ENCODE measurements at regions not wholly inside any gene's neighbourhood (a gene's known extent, or its start where the extent isn't known, plus 50 kb on each side); places are given as distances from the start of the nearest gene placed in this dataset.

DNA sequence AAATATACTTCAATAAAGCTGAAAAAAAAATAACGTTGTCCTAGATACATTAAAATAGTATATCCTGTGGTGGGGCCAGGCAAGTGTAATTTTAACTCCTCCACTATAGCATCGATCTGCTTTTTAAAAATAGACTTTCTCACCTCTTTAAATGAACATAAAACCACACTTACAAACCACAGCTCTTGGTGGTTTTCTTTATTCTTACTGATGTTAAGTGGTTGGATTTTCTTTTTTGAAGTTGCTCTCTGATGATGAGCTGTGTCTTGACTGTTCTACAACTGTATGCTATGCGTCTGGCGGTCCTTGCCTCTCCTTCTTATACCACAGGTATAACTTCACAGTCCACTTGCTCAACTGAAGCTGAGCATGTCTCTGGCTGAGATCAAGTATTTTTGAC lies 721.5 kb upstream of the KLHL1 start:
- Histone ChIP-seq H3K4me1 (no peaks in the 10 kb centered on the region), H3K27me3 (ENCODE audit: low read depth) (no peaks in the 10 kb centered on the region), H3K4me3 (no peak overlapping the region), H3K36me3 (no peaks in the 10 kb centered on the region), H3K27ac (no peak overlapping the region), H3K9me3 (no peaks in the 10 kb centered on the region)
- intact Hi-C loops (cut with DNase I) = no loop called here
- ATAC-seq = no peak
- DNase-seq = no peak
- TF ChIP-seq, protein P1, sequence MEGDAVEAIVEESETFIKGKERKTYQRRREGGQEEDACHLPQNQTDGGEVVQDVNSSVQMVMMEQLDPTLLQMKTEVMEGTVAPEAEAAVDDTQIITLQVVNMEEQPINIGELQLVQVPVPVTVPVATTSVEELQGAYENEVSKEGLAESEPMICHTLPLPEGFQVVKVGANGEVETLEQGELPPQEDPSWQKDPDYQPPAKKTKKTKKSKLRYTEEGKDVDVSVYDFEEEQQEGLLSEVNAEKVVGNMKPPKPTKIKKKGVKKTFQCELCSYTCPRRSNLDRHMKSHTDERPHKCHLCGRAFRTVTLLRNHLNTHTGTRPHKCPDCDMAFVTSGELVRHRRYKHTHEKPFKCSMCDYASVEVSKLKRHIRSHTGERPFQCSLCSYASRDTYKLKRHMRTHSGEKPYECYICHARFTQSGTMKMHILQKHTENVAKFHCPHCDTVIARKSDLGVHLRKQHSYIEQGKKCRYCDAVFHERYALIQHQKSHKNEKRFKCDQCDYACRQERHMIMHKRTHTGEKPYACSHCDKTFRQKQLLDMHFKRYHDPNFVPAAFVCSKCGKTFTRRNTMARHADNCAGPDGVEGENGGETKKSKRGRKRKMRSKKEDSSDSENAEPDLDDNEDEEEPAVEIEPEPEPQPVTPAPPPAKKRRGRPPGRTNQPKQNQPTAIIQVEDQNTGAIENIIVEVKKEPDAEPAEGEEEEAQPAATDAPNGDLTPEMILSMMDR (IDR thresholded peaks at IDR 0.05) = no peak

DNA sequence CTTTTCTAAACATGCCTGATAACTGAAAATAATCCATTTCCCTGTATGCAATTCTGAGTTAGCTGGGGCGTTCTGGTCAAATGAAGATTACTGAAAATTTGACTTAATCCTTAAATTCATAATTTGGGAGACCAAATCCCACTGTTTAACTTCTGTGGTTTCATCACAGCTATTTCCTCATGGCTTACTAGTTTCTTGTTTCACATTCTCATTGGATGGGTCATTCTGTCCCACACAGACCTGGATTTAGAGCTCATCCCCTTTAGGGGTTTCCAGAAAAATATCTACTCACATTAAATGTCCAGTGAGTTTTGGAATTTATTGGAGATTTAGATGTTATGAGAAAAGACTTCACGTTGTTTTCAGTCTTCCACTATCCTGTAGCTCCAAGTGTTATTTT lies 709.3 kb upstream of the KLHL1 start:
- Histone ChIP-seq H3K27ac (no peak overlapping the region), H3K4me1 (no peaks in the 10 kb centered on the region), H3K27me3 (ENCODE audit: low read depth) (no peaks in the 10 kb centered on the region), H3K4me3 (no peak overlapping the region), H3K36me3 (no peaks in the 10 kb centered on the region), H3K9me3 (no peaks in the 10 kb centered on the region)
- intact Hi-C loops (cut with DNase I) = no loop called here
- DNase-seq (no peak), ATAC-seq (no peak)
- TF ChIP-seq, protein P1 (IDR thresholded peaks at IDR 0.05) = no peak

DNA sequence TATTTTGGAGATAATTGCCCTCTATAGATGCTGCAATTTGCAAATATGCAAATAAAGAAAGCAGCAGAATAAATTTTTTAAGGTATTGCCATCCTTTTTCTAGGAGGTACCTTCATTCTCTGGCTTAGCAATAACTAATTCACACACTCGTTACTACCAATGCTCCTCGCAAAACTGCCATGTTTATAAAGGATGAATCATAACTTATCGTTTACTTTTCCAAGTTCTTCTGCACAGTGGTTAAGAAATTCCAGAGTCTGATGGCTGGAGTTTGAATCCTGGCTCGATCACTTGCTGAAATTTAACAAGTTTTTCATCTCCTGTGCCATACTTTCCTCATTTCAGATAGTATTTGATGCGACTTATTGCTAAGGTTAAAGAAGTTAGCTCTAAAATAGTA lies 708.6 kb upstream of the KLHL1 start:
- Histone ChIP-seq H3K4me3 (no peak overlapping the region), H3K36me3 (no peaks in the 10 kb centered on the region), H3K4me1 (no peaks in the 10 kb centered on the region), H3K27me3 (ENCODE audit: low read depth) (no peaks in the 10 kb centered on the region), H3K27ac (no peak overlapping the region), H3K9me3 (no peaks in the 10 kb centered on the region)
- no peak for DNase-seq
- ATAC-seq = no peak
- TF ChIP-seq, protein P1 (IDR thresholded peaks at IDR 0.05) = no peak
- intact Hi-C loops (cut with DNase I) = no loop called here

DNA sequence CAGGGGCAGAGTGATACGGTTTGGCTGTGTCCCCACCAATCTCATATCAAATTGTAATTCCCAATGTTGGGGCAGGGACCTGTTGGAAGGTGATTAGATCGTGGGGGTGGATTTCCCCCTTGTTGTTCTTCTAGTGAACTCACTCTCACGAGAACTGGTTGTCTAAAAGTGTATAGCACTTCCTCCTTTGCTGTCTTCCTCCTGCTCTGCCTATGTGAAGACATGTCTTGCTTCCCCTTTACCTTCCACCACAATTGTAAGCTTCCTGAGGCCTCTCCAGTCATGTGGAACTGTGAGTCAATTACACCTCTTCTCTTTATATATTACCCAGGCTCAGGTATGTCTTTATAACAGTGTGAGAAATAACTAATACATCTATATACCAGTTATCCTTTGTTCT lies 706.4 kb upstream of the KLHL1 start:
- H3K27me3 ChIP-seq (ENCODE audit: low read depth) = no peaks in the 10 kb centered on the region
- DNase-seq (no peak), ATAC-seq (no peak)
- intact Hi-C loops (cut with DNase I) = no loop called here
- no peaks in the 10 kb centered on the region for H3K36me3 ChIP-seq
- TF ChIP-seq, protein P1 (IDR thresholded peaks at IDR 0.05) = no peak
- H3K4me1 ChIP-seq = no peaks in the 10 kb centered on the region
- H3K9me3 ChIP-seq = no peaks in the 10 kb centered on the region
- no peak overlapping the region for H3K27ac ChIP-seq
- no peak overlapping the region for H3K4me3 ChIP-seq

DNA sequence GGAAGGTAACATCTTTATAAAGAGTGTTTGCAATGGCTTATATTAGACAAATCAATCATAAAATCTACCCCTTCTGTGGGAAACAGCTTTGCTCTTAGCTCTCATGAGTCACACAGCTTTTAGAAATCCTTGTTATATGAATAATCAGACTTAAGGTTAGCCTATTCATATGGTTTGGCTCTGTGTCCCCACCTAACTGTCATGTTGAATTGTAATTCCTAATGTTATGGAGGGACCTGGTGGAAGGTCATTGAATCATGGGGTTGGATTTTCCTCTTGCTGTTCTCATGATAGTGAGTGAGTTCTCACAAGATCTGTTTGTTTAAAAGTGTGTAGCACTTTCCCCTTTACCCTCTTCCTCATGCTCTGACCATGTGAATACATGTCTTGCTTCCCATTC lies 704.2 kb upstream of the KLHL1 start:
- H3K4me3 ChIP-seq = no peak overlapping the region
- TF ChIP-seq, protein P1 (IDR thresholded peaks at IDR 0.05) = no peak
- H3K4me1 ChIP-seq = no peaks in the 10 kb centered on the region
- no peak overlapping the region for H3K27ac ChIP-seq
- intact Hi-C loops (cut with DNase I) = no loop called here
- DNase-seq = no peak
- H3K9me3 ChIP-seq = no peaks in the 10 kb centered on the region
- H3K27me3 ChIP-seq (ENCODE audit: low read depth) = no peaks in the 10 kb centered on the region
- no peak for ATAC-seq
- H3K36me3 ChIP-seq = no peaks in the 10 kb centered on the region

DNA sequence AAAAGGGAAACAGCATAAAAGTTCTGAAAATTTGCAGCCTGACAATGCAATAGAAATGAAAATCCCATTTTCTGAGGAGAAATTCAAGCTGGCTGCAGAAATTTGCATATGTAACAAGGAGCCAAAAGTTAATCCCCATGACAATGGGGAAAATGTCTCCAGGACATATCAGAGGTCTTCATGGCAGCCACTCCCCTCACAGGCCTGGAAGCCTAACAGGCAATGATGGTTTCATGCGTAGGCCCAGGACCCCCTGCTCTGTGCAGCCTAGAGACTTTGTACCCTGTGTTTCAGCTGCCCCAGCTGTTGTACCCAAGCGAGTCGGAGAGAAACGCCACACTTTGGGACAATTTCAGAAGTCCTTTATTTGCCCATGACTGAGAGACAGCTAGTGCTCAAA lies 701.3 kb upstream of the KLHL1 start:
- no peaks in the 10 kb centered on the region for H3K9me3 ChIP-seq
- H3K36me3 ChIP-seq = no peaks in the 10 kb centered on the region
- no peaks in the 10 kb centered on the region for H3K27me3 ChIP-seq (ENCODE audit: low read depth)
- TF ChIP-seq, protein P1 (IDR thresholded peaks at IDR 0.05) = no peak
- H3K4me3 ChIP-seq = no peak overlapping the region
- no peak overlapping the region for H3K27ac ChIP-seq
- DNase-seq = no peak
- no peak for ATAC-seq
- H3K4me1 ChIP-seq = no peaks in the 10 kb centered on the region
- intact Hi-C loops (cut with DNase I) = no loop called here
